ENCODE measurements at regions not wholly inside any gene's neighbourhood (a gene's known extent, or its start where the extent isn't known, plus 50 kb on each side); places are given as distances from the start of the nearest gene placed in this dataset.

DNA sequence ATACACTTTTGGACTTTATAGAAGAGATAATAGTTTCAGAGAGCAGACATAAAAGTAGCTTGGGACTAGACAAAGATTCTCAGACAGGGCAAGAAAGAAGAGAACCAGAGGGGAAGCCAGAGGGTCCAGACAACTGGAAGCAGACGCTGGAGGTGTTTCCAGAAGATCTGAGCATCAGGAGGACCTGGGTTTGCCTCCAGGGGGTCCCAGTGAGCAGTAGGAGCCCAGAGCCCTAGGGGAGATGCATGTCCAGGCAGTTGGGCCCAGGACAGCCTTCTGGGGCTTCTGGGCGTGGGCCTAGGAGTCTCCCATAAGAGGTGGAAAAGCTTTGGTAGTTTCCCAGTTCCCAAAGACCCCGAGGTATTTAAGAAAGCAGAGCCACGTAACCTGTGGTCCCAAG, 251.2 kb upstream of the ID2 start:
- H3K9ac ChIP-seq (ENCODE audit: low read length), result no peak overlapping the region
- H3K4me2 ChIP-seq (ENCODE audit: low read length), result no peak overlapping the region
- no peaks in the 10 kb centered on the region for H3K9me3 ChIP-seq (ENCODE audit: low read length)
- no peaks in the 10 kb centered on the region for H3K9me2 ChIP-seq (ENCODE audit: insufficient read depth, low read length)
- no peak overlapping the region for H2AFZ ChIP-seq (ENCODE audit: low read depth, low read length)
- no peak overlapping the region for H3K4me3 ChIP-seq (ENCODE audit: low read length)
- H3K27me3 ChIP-seq (ENCODE audit: insufficient read depth, low read depth, low read length), result no peaks in the 10 kb centered on the region
- no peaks in the 10 kb centered on the region for H3K36me3 ChIP-seq (ENCODE audit: insufficient read depth, low read length)
- H3K79me2 ChIP-seq (replicated peaks; ENCODE audit: insufficient read depth, low read length), result no peaks in the 10 kb centered on the region
- no peak for TF ChIP-seq EZH2 (IDR thresholded peaks at IDR 0.05; ENCODE audit: borderline replicate concordance, insufficient read depth, low read length, poor library complexity, severe bottlenecking)
- TF ChIP-seq EP300 (conservative IDR thresholded peaks at IDR 0.05; ENCODE audit: poor library complexity, severe bottlenecking), result no peak
- TF ChIP-seq, protein P1, sequence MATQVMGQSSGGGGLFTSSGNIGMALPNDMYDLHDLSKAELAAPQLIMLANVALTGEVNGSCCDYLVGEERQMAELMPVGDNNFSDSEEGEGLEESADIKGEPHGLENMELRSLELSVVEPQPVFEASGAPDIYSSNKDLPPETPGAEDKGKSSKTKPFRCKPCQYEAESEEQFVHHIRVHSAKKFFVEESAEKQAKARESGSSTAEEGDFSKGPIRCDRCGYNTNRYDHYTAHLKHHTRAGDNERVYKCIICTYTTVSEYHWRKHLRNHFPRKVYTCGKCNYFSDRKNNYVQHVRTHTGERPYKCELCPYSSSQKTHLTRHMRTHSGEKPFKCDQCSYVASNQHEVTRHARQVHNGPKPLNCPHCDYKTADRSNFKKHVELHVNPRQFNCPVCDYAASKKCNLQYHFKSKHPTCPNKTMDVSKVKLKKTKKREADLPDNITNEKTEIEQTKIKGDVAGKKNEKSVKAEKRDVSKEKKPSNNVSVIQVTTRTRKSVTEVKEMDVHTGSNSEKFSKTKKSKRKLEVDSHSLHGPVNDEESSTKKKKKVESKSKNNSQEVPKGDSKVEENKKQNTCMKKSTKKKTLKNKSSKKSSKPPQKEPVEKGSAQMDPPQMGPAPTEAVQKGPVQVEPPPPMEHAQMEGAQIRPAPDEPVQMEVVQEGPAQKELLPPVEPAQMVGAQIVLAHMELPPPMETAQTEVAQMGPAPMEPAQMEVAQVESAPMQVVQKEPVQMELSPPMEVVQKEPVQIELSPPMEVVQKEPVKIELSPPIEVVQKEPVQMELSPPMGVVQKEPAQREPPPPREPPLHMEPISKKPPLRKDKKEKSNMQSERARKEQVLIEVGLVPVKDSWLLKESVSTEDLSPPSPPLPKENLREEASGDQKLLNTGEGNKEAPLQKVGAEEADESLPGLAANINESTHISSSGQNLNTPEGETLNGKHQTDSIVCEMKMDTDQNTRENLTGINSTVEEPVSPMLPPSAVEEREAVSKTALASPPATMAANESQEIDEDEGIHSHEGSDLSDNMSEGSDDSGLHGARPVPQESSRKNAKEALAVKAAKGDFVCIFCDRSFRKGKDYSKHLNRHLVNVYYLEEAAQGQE (IDR thresholded peaks at IDR 0.05; ENCODE audit: borderline replicate concordance), result no peak
- no peaks in the 10 kb centered on the region for H3F3A ChIP-seq (ENCODE audit: insufficient read depth, low read length, poor library complexity, severe bottlenecking)
- H3K27ac ChIP-seq (ENCODE audit: low read length), result no peak overlapping the region
- no peaks in the 10 kb centered on the region for H4K20me1 ChIP-seq (ENCODE audit: insufficient read depth)

DNA sequence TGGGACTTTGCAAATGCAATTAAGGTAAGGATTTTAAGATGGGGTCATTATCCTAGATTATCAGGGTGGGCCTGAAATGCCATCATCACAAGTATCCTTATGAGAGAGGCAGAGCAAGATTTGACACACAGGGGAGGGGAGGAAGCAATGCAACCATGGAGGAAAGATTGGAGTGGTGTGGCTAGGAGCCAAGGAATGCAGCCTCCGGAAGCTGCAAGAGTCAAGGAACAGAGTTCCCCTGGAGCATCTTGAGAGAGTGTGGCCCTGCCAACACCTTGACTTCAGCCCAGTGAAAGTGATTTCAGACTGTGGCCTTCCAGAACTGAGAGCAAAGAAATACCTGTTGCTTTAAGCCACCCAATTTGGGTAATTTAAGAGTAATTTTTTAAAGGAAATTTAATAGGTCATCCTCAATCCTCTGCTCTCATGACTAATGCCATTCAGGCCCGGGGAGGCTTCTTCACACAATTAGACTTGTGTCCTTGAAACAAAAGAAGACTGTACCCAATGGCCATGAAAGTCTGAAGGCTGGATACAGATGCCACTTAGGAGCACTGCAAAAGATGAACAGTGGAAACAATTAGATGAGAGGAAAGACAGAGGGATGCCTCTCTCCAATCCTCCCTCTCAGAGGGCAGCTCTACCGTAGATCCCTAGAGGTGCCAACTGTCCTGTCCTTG, 250.3 kb upstream of the ID2 start:
- H3K4me3 ChIP-seq (ENCODE audit: low read length), result no peak overlapping the region

More for the DNA sequence above, 250.3 kb upstream of the ID2 start:
- H3K27ac ChIP-seq (ENCODE audit: low read length), result no peak overlapping the region
- H3K9me2 ChIP-seq (ENCODE audit: insufficient read depth, low read length), result no peaks in the 10 kb centered on the region
- H3K27me3 ChIP-seq (ENCODE audit: insufficient read depth, low read depth, low read length), result no peaks in the 10 kb centered on the region
- TF ChIP-seq EZH2 (IDR thresholded peaks at IDR 0.05; ENCODE audit: borderline replicate concordance, insufficient read depth, low read length, poor library complexity, severe bottlenecking) (no peak), EP300 (conservative IDR thresholded peaks at IDR 0.05; ENCODE audit: poor library complexity, severe bottlenecking) (no peak), TAF1 (IDR thresholded peaks at IDR 0.05; ENCODE audit: low read depth) (no peak), MXI1 (conservative IDR thresholded peaks at IDR 0.05; ENCODE audit: poor library complexity, severe bottlenecking) (no peak), RAD21 (conservative IDR thresholded peaks at IDR 0.05) (no peak), POLR2AphosphoS5 (IDR thresholded peaks at IDR 0.05) (no peak), SMC3 (conservative IDR thresholded peaks at IDR 0.05; ENCODE audit: poor library complexity) (no peak)
- TF ChIP-seq, protein P2, sequence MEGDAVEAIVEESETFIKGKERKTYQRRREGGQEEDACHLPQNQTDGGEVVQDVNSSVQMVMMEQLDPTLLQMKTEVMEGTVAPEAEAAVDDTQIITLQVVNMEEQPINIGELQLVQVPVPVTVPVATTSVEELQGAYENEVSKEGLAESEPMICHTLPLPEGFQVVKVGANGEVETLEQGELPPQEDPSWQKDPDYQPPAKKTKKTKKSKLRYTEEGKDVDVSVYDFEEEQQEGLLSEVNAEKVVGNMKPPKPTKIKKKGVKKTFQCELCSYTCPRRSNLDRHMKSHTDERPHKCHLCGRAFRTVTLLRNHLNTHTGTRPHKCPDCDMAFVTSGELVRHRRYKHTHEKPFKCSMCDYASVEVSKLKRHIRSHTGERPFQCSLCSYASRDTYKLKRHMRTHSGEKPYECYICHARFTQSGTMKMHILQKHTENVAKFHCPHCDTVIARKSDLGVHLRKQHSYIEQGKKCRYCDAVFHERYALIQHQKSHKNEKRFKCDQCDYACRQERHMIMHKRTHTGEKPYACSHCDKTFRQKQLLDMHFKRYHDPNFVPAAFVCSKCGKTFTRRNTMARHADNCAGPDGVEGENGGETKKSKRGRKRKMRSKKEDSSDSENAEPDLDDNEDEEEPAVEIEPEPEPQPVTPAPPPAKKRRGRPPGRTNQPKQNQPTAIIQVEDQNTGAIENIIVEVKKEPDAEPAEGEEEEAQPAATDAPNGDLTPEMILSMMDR (IDR thresholded peaks at IDR 0.05; ENCODE audit: poor library complexity, severe bottlenecking), result no peak
- TF ChIP-seq, protein P1 (IDR thresholded peaks at IDR 0.05; ENCODE audit: borderline replicate concordance), result no peak
- H4K20me1 ChIP-seq (ENCODE audit: insufficient read depth), result no peaks in the 10 kb centered on the region
- H3K9ac ChIP-seq (ENCODE audit: low read length), result no peak overlapping the region
- no peaks in the 10 kb centered on the region for H3K36me3 ChIP-seq (ENCODE audit: insufficient read depth, low read length)
- H3F3A ChIP-seq (ENCODE audit: insufficient read depth, low read length, poor library complexity, severe bottlenecking), result no peaks in the 10 kb centered on the region
- no peak overlapping the region for H3K4me2 ChIP-seq (ENCODE audit: low read length)
- no peaks in the 10 kb centered on the region for H3K9me3 ChIP-seq (ENCODE audit: low read length)
- H2AFZ ChIP-seq (ENCODE audit: low read depth, low read length), result no peak overlapping the region
- no peaks in the 10 kb centered on the region for H3K79me2 ChIP-seq (replicated peaks; ENCODE audit: insufficient read depth, low read length)

All from neural cell (in vitro differentiated cells).